ENCODE measurements at regions not wholly inside any gene's neighbourhood (a gene's known extent, or its start where the extent isn't known, plus 50 kb on each side); places are given as distances from the start of the nearest gene placed in this dataset.
"Not testable (repeated sequence)": the region's sequence is repeated elsewhere in the genome, so short reads cannot be mapped to it uniquely, and the experiment has no call there.

DNA sequence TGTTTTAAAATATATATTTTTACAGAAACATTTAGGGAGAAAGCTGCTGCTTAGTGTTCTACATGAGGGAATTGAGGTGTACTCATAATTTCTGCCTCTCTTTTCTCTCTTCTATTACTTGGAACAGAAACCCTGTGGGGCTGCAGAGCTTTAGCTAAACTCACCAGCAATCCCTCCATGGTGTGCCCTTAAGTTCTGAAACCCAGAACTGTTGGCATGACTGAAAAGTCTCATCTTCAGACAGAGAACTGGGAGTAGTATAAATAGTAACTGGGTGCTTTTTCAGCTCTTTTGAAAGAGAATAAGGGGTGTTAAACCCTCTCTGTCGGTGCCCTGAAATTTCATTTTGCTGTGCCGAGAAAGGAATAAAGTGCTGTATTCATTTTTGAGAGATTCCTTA lies 294.9 kb upstream of the BOD1L1 start:
- H3K27ac ChIP-seq (ENCODE audit: low read depth, low read length) = no peak overlapping the region
- H3K79me2 ChIP-seq (ENCODE audit: control insufficient read depth, low read length) = no peaks in the 10 kb centered on the region
- no peaks in the 10 kb centered on the region for H4K20me1 ChIP-seq (ENCODE audit: control insufficient read depth, insufficient read depth, low read depth, low read length)
- H3K36me3 ChIP-seq (ENCODE audit: control insufficient read depth, low read length) = no peaks in the 10 kb centered on the region
- H3K27me3 ChIP-seq (ENCODE audit: control insufficient read depth, low read length) = no peaks in the 10 kb centered on the region
- TF ChIP-seq, protein P1, sequence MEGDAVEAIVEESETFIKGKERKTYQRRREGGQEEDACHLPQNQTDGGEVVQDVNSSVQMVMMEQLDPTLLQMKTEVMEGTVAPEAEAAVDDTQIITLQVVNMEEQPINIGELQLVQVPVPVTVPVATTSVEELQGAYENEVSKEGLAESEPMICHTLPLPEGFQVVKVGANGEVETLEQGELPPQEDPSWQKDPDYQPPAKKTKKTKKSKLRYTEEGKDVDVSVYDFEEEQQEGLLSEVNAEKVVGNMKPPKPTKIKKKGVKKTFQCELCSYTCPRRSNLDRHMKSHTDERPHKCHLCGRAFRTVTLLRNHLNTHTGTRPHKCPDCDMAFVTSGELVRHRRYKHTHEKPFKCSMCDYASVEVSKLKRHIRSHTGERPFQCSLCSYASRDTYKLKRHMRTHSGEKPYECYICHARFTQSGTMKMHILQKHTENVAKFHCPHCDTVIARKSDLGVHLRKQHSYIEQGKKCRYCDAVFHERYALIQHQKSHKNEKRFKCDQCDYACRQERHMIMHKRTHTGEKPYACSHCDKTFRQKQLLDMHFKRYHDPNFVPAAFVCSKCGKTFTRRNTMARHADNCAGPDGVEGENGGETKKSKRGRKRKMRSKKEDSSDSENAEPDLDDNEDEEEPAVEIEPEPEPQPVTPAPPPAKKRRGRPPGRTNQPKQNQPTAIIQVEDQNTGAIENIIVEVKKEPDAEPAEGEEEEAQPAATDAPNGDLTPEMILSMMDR (IDR thresholded peaks at IDR 0.05; ENCODE audit: low read depth, low read length, poor library complexity, severe bottlenecking) = no peak
- TF ChIP-seq EZH2phosphoT487 (IDR thresholded peaks at IDR 0.05; ENCODE audit: borderline replicate concordance, low read length) = no peak
- no peak overlapping the region for H3K4me3 ChIP-seq (ENCODE audit: low read length)
- H3K4me1 ChIP-seq (ENCODE audit: control insufficient read depth, low read length) = no peaks in the 10 kb centered on the region
- H3K4me2 ChIP-seq (ENCODE audit: low read length) = no peak overlapping the region
- H3K9me2 ChIP-seq (replicated peaks; ENCODE audit: control insufficient read depth, low read length) = no peaks in the 10 kb centered on the region
- no peaks in the 10 kb centered on the region for H3F3A ChIP-seq (ENCODE audit: control insufficient read depth, insufficient read depth)
- H3K9me3 ChIP-seq (ENCODE audit: control insufficient read depth, insufficient read depth, low read length) = no peaks in the 10 kb centered on the region

- TF ChIP-seq, protein P1 (IDR thresholded peaks at IDR 0.05; ENCODE audit: low read depth, low read length, poor library complexity, severe bottlenecking) = no peak
- no peak for TF ChIP-seq EZH2phosphoT487 (IDR thresholded peaks at IDR 0.05; ENCODE audit: borderline replicate concordance, low read length)
These were observed 295.5 kb upstream of the BOD1L1 start for GRCh38 chr4:13922873-13923645.

GRCh38 chr4:13924900-13925299 lies 297.4 kb upstream of the BOD1L1 start:
- H3K4me1 ChIP-seq (ENCODE audit: control insufficient read depth, low read length); H3F3A ChIP-seq (ENCODE audit: control insufficient read depth, insufficient read depth); H3K79me2 ChIP-seq (ENCODE audit: control insufficient read depth, low read length): not testable (repeated sequence)

More at GRCh38 chr4:13922873-13923645, 295.5 kb upstream of the BOD1L1 start:
- Histone ChIP-seq H3K9me2 (replicated peaks; ENCODE audit: control insufficient read depth, low read length) (no peaks in the 10 kb centered on the region), H3K27ac (ENCODE audit: low read depth, low read length) (no peak overlapping the region), H3K4me1 (ENCODE audit: control insufficient read depth, low read length) (no peaks in the 10 kb centered on the region), H3K9me3 (ENCODE audit: control insufficient read depth, insufficient read depth, low read length) (no peaks in the 10 kb centered on the region), H3K36me3 (ENCODE audit: control insufficient read depth, low read length) (no peaks in the 10 kb centered on the region), H3K4me2 (ENCODE audit: low read length) (no peak overlapping the region), H3K79me2 (ENCODE audit: control insufficient read depth, low read length) (no peaks in the 10 kb centered on the region), H3F3A (ENCODE audit: control insufficient read depth, insufficient read depth) (no peaks in the 10 kb centered on the region), H4K20me1 (ENCODE audit: control insufficient read depth, insufficient read depth, low read depth, low read length) (no peaks in the 10 kb centered on the region), H3K4me3 (ENCODE audit: low read length) (no peak overlapping the region), H3K27me3 (ENCODE audit: control insufficient read depth, low read length) (no peaks in the 10 kb centered on the region)

GRCh38 chr4:13928214-13928613 lies 300.7 kb upstream of the BOD1L1 start:
- Histone ChIP-seq H3K79me2 (ENCODE audit: control insufficient read depth, low read length) (no peaks in the 10 kb centered on the region), H3K36me3 (ENCODE audit: control insufficient read depth, low read length) (no peaks in the 10 kb centered on the region), H3K27ac (ENCODE audit: low read depth, low read length) (no peak overlapping the region), H3K4me1 (ENCODE audit: control insufficient read depth, low read length) (no peaks in the 10 kb centered on the region), H3K9me2 (replicated peaks; ENCODE audit: control insufficient read depth, low read length) (no peaks in the 10 kb centered on the region), H3K4me2 (ENCODE audit: low read length) (no peak overlapping the region), H4K20me1 (ENCODE audit: control insufficient read depth, insufficient read depth, low read depth, low read length) (no peaks in the 10 kb centered on the region), H3K27me3 (ENCODE audit: control insufficient read depth, low read length) (no peaks in the 10 kb centered on the region), H3K4me3 (ENCODE audit: low read length) (no peak overlapping the region), H3K9me3 (ENCODE audit: control insufficient read depth, insufficient read depth, low read length) (no peaks in the 10 kb centered on the region), H3F3A (ENCODE audit: control insufficient read depth, insufficient read depth) (no peaks in the 10 kb centered on the region)
- TF ChIP-seq EZH2phosphoT487 (IDR thresholded peaks at IDR 0.05; ENCODE audit: borderline replicate concordance, low read length) = no peak
- TF ChIP-seq, protein P1 (IDR thresholded peaks at IDR 0.05; ENCODE audit: low read depth, low read length, poor library complexity, severe bottlenecking) = no peak

More at GRCh38 chr4:13924900-13925299, 297.4 kb upstream of the BOD1L1 start:
- not testable (repeated sequence) for H3K27ac ChIP-seq (ENCODE audit: low read depth, low read length); H3K4me3 ChIP-seq (ENCODE audit: low read length); H3K4me2 ChIP-seq (ENCODE audit: low read length); H3K27me3 ChIP-seq (ENCODE audit: control insufficient read depth, low read length); H3K9me2 ChIP-seq (replicated peaks; ENCODE audit: control insufficient read depth, low read length); H3K36me3 ChIP-seq (ENCODE audit: control insufficient read depth, low read length); H4K20me1 ChIP-seq (ENCODE audit: control insufficient read depth, insufficient read depth, low read depth, low read length); H3K9me3 ChIP-seq (ENCODE audit: control insufficient read depth, insufficient read depth, low read length)

Data from DOHH2 (cell line).